ENCODE measurements at regions not wholly inside any gene's neighbourhood (a gene's known extent, or its start where the extent isn't known, plus 50 kb on each side); places are given as distances from the start of the nearest gene placed in this dataset.

- TF ChIP-seq CTCF (IDR thresholded peaks at IDR 0.05) (no peak), POLR2A (IDR thresholded peaks at IDR 0.05) (no peak)
Measured at GRCh38 chr15:70301396-70301795, 203.7 kb upstream of the TLE3 start.
